ENCODE measurements at regions not wholly inside any gene's neighbourhood (a gene's known extent, or its start where the extent isn't known, plus 50 kb on each side); places are given as distances from the start of the nearest gene placed in this dataset.

GRCh38 chr9:40913096-40913719, 215.3 kb downstream of the FOXD4L6 start:
- no peak for TF ChIP-seq CTCF (IDR thresholded peaks at IDR 0.05)
- TF ChIP-seq REST (IDR thresholded peaks at IDR 0.05; ENCODE audit: insufficient read depth in 1 of 2, low read depth in 2 of 2, low read length in 1 of 2): no peak
- no peak for TF ChIP-seq POLR2AphosphoS5 (IDR thresholded peaks at IDR 0.05; ENCODE audit: low read depth, low read length)
